AG09309 (cell line): ENCODE measurements at regions not wholly inside any gene's neighbourhood (a gene's known extent, or its start where the extent isn't known, plus 50 kb on each side); places are given as distances from the start of the nearest gene placed in this dataset.
A peak's percentile ranks its signal among the peaks of the same experiment; 100 is the strongest.

Experiments used
- DNase-seq: peaks from one replicate; pipeline ENCODE4 v3.0.0-alpha.2; 2010; ENCODE audit warnings: low read depth
- H3K4me3 ChIP-seq: 2 replicates; pipeline ENCODE4 v1.5.1; 2011; ENCODE audit warnings: mild to moderate bottlenecking, low read depth, low read length, moderate library complexity; ENCODE audit not compliant: control insufficient read depth
- CTCF ChIP-seq: IDR thresholded peaks from 2 replicates; pipeline ENCODE4 v1.5.1; 2011; ENCODE audit warnings: mild to moderate bottlenecking, low read depth, low read length, inconsistent platforms; ENCODE audit not compliant: insufficient read depth, control insufficient read depth; ENCODE audit errors: missing control alignments

GRCh38 chr2:43171789-43172188, 54.6 kb downstream of the ZFP36L2 start:
- DNase-seq, result no peak
- H3K4me3 ChIP-seq, result no peak overlapping the region
- TF ChIP-seq CTCF, result no peak

DNA sequence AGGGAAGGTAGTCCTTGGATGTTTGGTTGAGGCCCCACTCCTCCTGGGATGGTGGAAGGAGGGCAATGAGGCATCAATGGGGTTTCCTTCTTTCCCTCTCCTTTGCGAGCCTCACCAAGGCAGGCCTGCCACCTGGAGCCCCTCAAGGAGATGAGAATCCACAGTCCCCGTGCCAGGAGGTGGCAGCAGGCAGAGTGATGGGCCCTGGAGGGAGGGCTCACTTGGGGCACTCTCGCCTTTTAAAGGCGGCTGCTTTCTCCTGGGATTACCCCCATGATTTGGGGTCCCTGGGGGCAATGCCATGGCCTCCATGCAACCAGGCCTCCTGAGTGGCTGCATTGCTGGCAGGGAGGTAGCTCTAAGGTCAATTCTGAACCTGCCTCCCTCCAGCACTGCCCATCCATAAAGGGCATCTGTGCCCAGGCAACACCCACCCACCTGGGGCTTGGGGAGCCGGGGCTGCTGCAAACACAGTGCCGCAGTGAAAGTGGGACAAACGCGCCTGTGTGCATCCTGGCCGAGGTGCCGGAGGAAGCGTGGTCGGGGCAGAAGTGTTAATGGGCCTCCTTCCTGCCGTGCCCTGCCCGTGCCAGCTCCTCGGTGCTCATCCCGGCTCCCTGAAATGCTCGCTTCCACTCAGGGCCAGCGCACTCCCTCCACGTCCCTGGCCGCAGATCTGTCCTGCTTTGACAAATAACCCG, 55.9 kb downstream of the ZFP36L2 start:
- DNase-seq, result no peak
- H3K4me3 ChIP-seq, result no peak overlapping the region
- no peak for TF ChIP-seq CTCF

GRCh38 chr2:43169987-43170386, 56.4 kb downstream of the ZFP36L2 start:
- no peak for DNase-seq

DNA sequence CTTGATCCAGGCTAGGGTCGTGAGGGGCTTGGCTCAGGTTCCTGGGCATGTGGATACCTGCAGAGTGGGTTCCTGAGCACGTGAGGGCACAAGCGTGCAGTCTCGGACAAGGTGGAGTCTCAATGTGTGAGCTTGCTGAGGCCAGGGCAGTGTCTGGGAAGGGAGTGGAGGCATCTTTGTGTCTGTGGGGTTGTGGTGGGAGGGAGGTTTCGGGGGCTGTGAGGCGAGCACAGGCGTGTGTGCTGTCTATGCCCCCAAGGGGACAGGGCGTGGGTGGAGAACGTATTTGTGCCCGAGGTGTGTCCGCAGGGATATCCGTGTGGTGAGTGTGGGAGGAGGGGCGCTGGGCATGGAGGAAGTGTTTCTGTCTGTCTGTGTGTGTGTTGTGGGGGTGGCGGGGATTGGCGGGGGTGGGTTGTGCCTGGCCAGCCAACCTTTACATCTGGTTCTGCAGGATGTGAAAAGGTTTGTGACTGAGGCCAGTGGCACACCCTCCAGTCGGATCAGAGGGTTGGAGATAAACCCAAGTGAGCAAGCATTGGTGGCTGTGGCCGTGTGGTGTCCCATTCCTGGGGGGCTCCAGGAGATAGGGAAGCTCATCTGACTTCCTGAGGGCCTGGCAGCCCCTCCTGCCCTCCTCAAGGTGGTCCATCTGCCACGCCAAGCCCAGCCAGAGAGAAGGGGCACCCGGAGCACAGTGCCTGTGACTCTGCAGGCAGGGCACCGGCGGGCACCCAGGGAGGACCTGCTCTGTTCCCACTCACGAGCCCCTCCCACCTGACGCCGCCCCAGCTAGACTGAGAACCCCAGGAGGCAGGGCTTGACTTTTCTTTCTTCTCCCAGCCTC, 57.1 kb downstream of the ZFP36L2 start:
- H3K4me3 ChIP-seq, result no peak overlapping the region
- no peak for DNase-seq
- TF ChIP-seq CTCF, result no peak

More at GRCh38 chr2:43169987-43170386, 56.4 kb downstream of the ZFP36L2 start:
- TF ChIP-seq CTCF, result peak; percentile 45
- H3K4me3 ChIP-seq, result no peak overlapping the region

GRCh38 chr2:43168016-43168369, 58.4 kb downstream of the ZFP36L2 start:
- H3K4me3 ChIP-seq, result no peak overlapping the region
- no peak for TF ChIP-seq CTCF
- DNase-seq, result no peak

DNA sequence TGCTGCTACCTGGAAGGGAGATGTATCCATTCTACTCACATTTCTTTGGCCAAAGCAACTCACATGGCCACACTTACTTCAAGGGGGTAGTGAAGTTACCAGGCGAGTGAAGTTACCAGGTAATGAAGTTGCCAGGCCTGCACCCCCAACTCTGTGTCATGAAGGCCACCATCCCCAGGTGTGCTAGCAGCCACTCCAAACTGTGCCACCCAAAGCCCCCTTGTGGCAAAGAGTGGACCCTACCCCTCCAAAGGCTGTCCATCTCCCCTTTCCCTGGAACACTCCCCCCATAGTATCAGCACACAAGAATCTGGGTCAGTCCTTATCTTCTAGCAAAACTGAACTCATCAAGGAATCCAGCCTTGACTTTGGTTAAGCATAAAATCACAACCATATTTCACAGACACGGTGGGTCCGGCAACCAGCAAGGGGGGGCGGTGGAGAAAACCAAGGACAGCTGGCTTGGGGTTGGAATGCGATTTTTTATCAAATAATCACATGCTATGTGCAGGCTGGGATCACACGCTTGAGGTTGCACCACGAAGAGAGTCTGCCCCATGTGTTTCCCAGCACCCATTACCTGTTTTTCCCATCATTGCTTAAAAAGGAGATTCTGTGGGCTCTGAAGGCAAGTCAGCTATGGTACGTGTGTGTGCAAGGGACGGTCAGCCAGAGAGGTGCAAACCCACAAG, 60.9 kb downstream of the ZFP36L2 start:
- no peak for DNase-seq
- no peak overlapping the region for H3K4me3 ChIP-seq
- TF ChIP-seq CTCF, result no peak
